ENCODE measurements at regions not wholly inside any gene's neighbourhood (a gene's known extent, or its start where the extent isn't known, plus 50 kb on each side); places are given as distances from the start of the nearest gene placed in this dataset.

DNA sequence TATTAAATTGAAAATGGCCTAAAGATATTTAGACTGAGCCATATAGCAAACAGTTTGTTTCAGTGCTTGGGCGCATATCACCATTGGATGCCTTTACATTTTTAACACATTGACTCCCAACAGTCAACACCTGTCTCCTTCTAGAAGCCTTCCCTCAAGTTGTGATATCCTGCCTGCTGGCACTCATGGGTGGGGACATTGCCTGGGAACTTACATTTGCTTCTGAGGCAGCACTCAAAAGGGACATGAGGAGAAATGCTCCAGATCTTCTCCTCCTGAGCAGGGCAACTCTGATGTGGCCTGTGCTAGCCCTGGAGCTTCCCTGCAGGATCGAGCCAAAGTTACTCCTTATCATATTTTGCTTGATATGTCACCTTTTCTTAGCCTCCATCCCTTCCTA lies 392.2 kb downstream of the CDH7 start:
- no peak overlapping the region for H2BK12ac ChIP-seq (ENCODE audit: low read length)
- no peak overlapping the region for H3K18ac ChIP-seq (ENCODE audit: low read length)
- H3K4ac ChIP-seq (ENCODE audit: low read depth, low read length): no peak overlapping the region
- no peaks in the 10 kb centered on the region for H3K79me1 ChIP-seq (ENCODE audit: low read length)
- no peak overlapping the region for H2AFZ ChIP-seq (ENCODE audit: insufficient read depth, low read length, poor library complexity)
- WGBS (ENCODE audit: extremely low coverage, insufficient coverage, insufficient read length): no CpG with 5 or more reads among the region's 2 CpGs
- H4K8ac ChIP-seq (ENCODE audit: low read depth, low read length): no peak overlapping the region
- H3K14ac ChIP-seq (ENCODE audit: low read length): no peak overlapping the region
- DNase-seq: no peak
- H4K12ac ChIP-seq (ENCODE audit: low read depth, low read length): no peak overlapping the region
- no peak overlapping the region for H3K4me2 ChIP-seq (ENCODE audit: low read length)
- no peaks in the 10 kb centered on the region for H3K79me2 ChIP-seq (ENCODE audit: control insufficient read depth, insufficient read depth, low read length, poor library complexity)
- H3K27ac ChIP-seq (ENCODE audit: low read depth, low read length): no peak overlapping the region
- H2BK120ac ChIP-seq (ENCODE audit: insufficient read depth, low read length, poor library complexity): no peak overlapping the region
- no peaks in the 10 kb centered on the region for H3K4me1 ChIP-seq (ENCODE audit: control insufficient read depth in 1 of 2, insufficient read depth in 2 of 2, low read length in 2 of 2)
- no peaks in the 10 kb centered on the region for H3K27me3 ChIP-seq (ENCODE audit: insufficient read depth, low read length)
- no peak overlapping the region for H2BK5ac ChIP-seq (ENCODE audit: low read depth, low read length, poor library complexity)
- H2AK5ac ChIP-seq (ENCODE audit: low read length): no peak overlapping the region
- no peaks in the 10 kb centered on the region for H3K9me3 ChIP-seq (ENCODE audit: insufficient read depth, low read depth, low read length)
- H3K23ac ChIP-seq (ENCODE audit: low read length): peak overlapping the region; percentile 90
- no peak overlapping the region for H3K4me3 ChIP-seq (ENCODE audit: low read depth, low read length)
- no peak overlapping the region for H3K9ac ChIP-seq (ENCODE audit: low read length)
- no peaks in the 10 kb centered on the region for H3K36me3 ChIP-seq (ENCODE audit: control insufficient read depth in 1 of 2, insufficient read depth in 2 of 2, low read length in 2 of 2)
- H4K91ac ChIP-seq (ENCODE audit: low read depth, low read length): no peak overlapping the region

DNA sequence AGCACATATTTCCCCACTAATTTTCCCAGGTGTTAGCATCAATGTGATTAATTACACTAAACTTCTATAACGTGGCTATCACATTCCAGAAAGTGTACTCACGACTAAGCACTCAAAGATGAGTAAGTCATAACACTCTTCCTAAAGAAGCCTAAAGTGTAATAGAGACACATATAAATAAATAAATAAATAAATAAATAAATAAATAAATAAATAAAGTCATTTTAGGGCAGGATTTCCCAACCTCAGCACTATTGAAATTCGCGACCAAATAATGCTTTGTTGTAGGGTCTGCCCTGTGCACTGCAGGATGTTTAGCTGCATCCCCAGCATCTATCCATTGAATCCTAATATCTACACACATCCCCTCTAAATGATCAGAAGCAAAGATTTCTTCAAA lies 390.9 kb downstream of the CDH7 start:
- WGBS (ENCODE audit: extremely low coverage, insufficient coverage, insufficient read length): no CpG with 5 or more reads among the region's 4 CpGs
- no peak overlapping the region for H3K14ac ChIP-seq (ENCODE audit: low read length)

DNA sequence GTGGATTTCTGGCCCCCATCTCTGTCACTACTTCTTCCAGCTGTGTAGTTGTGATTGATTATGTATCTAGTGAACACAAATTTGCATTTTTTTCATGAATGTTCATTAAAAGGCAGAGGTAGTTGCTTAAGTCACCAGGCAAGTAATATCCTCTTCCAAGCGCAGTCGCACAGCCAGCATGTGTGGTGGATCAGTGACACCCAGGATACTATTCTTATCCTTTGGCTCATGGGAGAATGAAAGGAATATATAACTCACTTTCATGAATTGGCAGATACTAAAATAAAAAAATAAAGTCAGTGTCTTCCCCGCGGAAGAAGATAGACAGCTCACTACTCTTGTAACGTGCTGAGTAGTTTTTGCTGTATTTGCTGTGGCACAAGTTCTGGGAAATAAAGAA lies 387.8 kb downstream of the CDH7 start:
- no peak overlapping the region for H3K9ac ChIP-seq (ENCODE audit: low read length)
- no peak overlapping the region for H3K14ac ChIP-seq (ENCODE audit: low read length)
- no peaks in the 10 kb centered on the region for H3K9me3 ChIP-seq (ENCODE audit: insufficient read depth, low read depth, low read length)
- no peak overlapping the region for H3K27ac ChIP-seq (ENCODE audit: low read depth, low read length)
- no CpG with 5 or more reads among the region's 5 CpGs for WGBS (ENCODE audit: extremely low coverage, insufficient coverage, insufficient read length)
- no peak for DNase-seq
- H3K79me1 ChIP-seq (ENCODE audit: low read length): no peaks in the 10 kb centered on the region
- H3K36me3 ChIP-seq (ENCODE audit: control insufficient read depth in 1 of 2, insufficient read depth in 2 of 2, low read length in 2 of 2): no peaks in the 10 kb centered on the region
- no peaks in the 10 kb centered on the region for H3K4me1 ChIP-seq (ENCODE audit: control insufficient read depth in 1 of 2, insufficient read depth in 2 of 2, low read length in 2 of 2)
- H4K91ac ChIP-seq (ENCODE audit: low read depth, low read length): no peak overlapping the region
- H4K12ac ChIP-seq (ENCODE audit: low read depth, low read length): no peak overlapping the region
- H3K27me3 ChIP-seq (ENCODE audit: insufficient read depth, low read length): no peaks in the 10 kb centered on the region
- no peak overlapping the region for H4K8ac ChIP-seq (ENCODE audit: low read depth, low read length)
- H2AK5ac ChIP-seq (ENCODE audit: low read length): no peak overlapping the region
- H2BK12ac ChIP-seq (ENCODE audit: low read length): no peak overlapping the region
- H3K79me2 ChIP-seq (ENCODE audit: control insufficient read depth, insufficient read depth, low read length, poor library complexity): no peaks in the 10 kb centered on the region
- no peak overlapping the region for H2AFZ ChIP-seq (ENCODE audit: insufficient read depth, low read length, poor library complexity)
- H3K23ac ChIP-seq (ENCODE audit: low read length): no peak overlapping the region
- H3K4me2 ChIP-seq (ENCODE audit: low read length): no peak overlapping the region
- no peak overlapping the region for H3K18ac ChIP-seq (ENCODE audit: low read length)
- H3K4me3 ChIP-seq (ENCODE audit: low read depth, low read length): no peak overlapping the region
- H2BK5ac ChIP-seq (ENCODE audit: low read depth, low read length, poor library complexity): no peak overlapping the region
- no peak overlapping the region for H2BK120ac ChIP-seq (ENCODE audit: insufficient read depth, low read length, poor library complexity)
- H3K4ac ChIP-seq (ENCODE audit: low read depth, low read length): no peak overlapping the region

More for the DNA sequence above, 390.9 kb downstream of the CDH7 start:
- no peak overlapping the region for H2AK5ac ChIP-seq (ENCODE audit: low read length)
- no peak overlapping the region for H3K18ac ChIP-seq (ENCODE audit: low read length)
- H4K8ac ChIP-seq (ENCODE audit: low read depth, low read length): no peak overlapping the region
- H3K79me2 ChIP-seq (ENCODE audit: control insufficient read depth, insufficient read depth, low read length, poor library complexity): no peaks in the 10 kb centered on the region
- no peak overlapping the region for H3K27ac ChIP-seq (ENCODE audit: low read depth, low read length)
- no peak overlapping the region for H4K12ac ChIP-seq (ENCODE audit: low read depth, low read length)
- no peaks in the 10 kb centered on the region for H3K27me3 ChIP-seq (ENCODE audit: insufficient read depth, low read length)
- H3K79me1 ChIP-seq (ENCODE audit: low read length): no peaks in the 10 kb centered on the region
- no peaks in the 10 kb centered on the region for H3K4me1 ChIP-seq (ENCODE audit: control insufficient read depth in 1 of 2, insufficient read depth in 2 of 2, low read length in 2 of 2)
- no peak overlapping the region for H4K91ac ChIP-seq (ENCODE audit: low read depth, low read length)
- H3K4ac ChIP-seq (ENCODE audit: low read depth, low read length): no peak overlapping the region
- DNase-seq: no peak
- no peaks in the 10 kb centered on the region for H3K36me3 ChIP-seq (ENCODE audit: control insufficient read depth in 1 of 2, insufficient read depth in 2 of 2, low read length in 2 of 2)
- H3K4me2 ChIP-seq (ENCODE audit: low read length): no peak overlapping the region
- no peak overlapping the region for H2AFZ ChIP-seq (ENCODE audit: insufficient read depth, low read length, poor library complexity)
- H3K9ac ChIP-seq (ENCODE audit: low read length): no peak overlapping the region
- H2BK12ac ChIP-seq (ENCODE audit: low read length): no peak overlapping the region
- no peaks in the 10 kb centered on the region for H3K9me3 ChIP-seq (ENCODE audit: insufficient read depth, low read depth, low read length)
- H2BK120ac ChIP-seq (ENCODE audit: insufficient read depth, low read length, poor library complexity): no peak overlapping the region
- no peak overlapping the region for H3K4me3 ChIP-seq (ENCODE audit: low read depth, low read length)
- no peak overlapping the region for H3K23ac ChIP-seq (ENCODE audit: low read length)
- no peak overlapping the region for H2BK5ac ChIP-seq (ENCODE audit: low read depth, low read length, poor library complexity)

- Histone ChIP-seq H2BK120ac (ENCODE audit: insufficient read depth, low read length, poor library complexity) (no peak overlapping the region), H3K36me3 (ENCODE audit: control insufficient read depth in 1 of 2, insufficient read depth in 2 of 2, low read length in 2 of 2) (no peaks in the 10 kb centered on the region), H4K91ac (ENCODE audit: low read depth, low read length) (no peak overlapping the region), H3K79me1 (ENCODE audit: low read length) (no peaks in the 10 kb centered on the region), H3K14ac (ENCODE audit: low read length) (no peak overlapping the region), H3K4me1 (ENCODE audit: control insufficient read depth in 1 of 2, insufficient read depth in 2 of 2, low read length in 2 of 2) (no peaks in the 10 kb centered on the region), H4K8ac (ENCODE audit: low read depth, low read length) (no peak overlapping the region), H3K79me2 (ENCODE audit: control insufficient read depth, insufficient read depth, low read length, poor library complexity) (no peaks in the 10 kb centered on the region), H4K12ac (ENCODE audit: low read depth, low read length) (no peak overlapping the region), H3K27me3 (ENCODE audit: insufficient read depth, low read length) (no peaks in the 10 kb centered on the region), H2BK12ac (ENCODE audit: low read length) (no peak overlapping the region), H3K4ac (ENCODE audit: low read depth, low read length) (no peak overlapping the region), H3K23ac (ENCODE audit: low read length) (no peak overlapping the region), H3K27ac (ENCODE audit: low read depth, low read length) (no peak overlapping the region), H2AFZ (ENCODE audit: insufficient read depth, low read length, poor library complexity) (no peak overlapping the region), H2AK5ac (ENCODE audit: low read length) (no peak overlapping the region), H3K9me3 (ENCODE audit: insufficient read depth, low read depth, low read length) (no peaks in the 10 kb centered on the region), H3K4me2 (ENCODE audit: low read length) (no peak overlapping the region), H3K4me3 (ENCODE audit: low read depth, low read length) (no peak overlapping the region), H2BK5ac (ENCODE audit: low read depth, low read length, poor library complexity) (no peak overlapping the region), H3K18ac (ENCODE audit: low read length) (no peak overlapping the region), H3K9ac (ENCODE audit: low read length) (no peak overlapping the region)
- WGBS (ENCODE audit: extremely low coverage, insufficient coverage, insufficient read length): no CpG with 5 or more reads among the region's 1 CpG
- DNase-seq: no peak
Measured at GRCh38 chr18:66136039-66136438, 385.2 kb downstream of the CDH7 start.
